ENCODE measurements at regions not wholly inside any gene's neighbourhood (a gene's known extent, or its start where the extent isn't known, plus 50 kb on each side); places are given as distances from the start of the nearest gene placed in this dataset.
"Not testable (repeated sequence)": the region's sequence is repeated elsewhere in the genome, so short reads cannot be mapped to it uniquely, and the experiment has no call there.

DNA sequence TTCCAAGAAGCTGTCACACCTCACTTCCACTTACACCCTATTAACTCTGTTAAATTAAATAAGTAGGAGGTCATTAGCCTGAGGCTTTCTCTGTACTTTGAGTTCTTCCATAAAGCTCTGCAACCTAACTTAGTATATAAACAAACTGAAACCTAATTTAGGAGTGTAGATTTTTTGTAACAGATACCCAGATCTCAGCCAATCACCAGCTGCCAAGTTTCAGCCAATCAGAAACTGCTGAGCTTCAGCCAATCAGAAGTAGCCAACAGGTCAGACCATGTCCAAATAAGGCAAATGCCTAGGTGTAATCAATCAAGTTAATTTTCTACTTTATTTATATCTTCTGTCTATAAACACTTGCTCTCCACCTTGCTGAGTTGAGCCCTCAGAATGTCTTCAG, 142.7 kb upstream of the SULF2 start:
- no peaks in the 10 kb centered on the region for H3K9me3 ChIP-seq
- intact Hi-C loops (cut with DNase I; ENCODE audit: low total_unique reads): no loop called here
- H3K36me3 ChIP-seq: no peaks in the 10 kb centered on the region
- TF ChIP-seq, protein P1, sequence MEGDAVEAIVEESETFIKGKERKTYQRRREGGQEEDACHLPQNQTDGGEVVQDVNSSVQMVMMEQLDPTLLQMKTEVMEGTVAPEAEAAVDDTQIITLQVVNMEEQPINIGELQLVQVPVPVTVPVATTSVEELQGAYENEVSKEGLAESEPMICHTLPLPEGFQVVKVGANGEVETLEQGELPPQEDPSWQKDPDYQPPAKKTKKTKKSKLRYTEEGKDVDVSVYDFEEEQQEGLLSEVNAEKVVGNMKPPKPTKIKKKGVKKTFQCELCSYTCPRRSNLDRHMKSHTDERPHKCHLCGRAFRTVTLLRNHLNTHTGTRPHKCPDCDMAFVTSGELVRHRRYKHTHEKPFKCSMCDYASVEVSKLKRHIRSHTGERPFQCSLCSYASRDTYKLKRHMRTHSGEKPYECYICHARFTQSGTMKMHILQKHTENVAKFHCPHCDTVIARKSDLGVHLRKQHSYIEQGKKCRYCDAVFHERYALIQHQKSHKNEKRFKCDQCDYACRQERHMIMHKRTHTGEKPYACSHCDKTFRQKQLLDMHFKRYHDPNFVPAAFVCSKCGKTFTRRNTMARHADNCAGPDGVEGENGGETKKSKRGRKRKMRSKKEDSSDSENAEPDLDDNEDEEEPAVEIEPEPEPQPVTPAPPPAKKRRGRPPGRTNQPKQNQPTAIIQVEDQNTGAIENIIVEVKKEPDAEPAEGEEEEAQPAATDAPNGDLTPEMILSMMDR (IDR thresholded peaks at IDR 0.05): no peak
- no peak for DNase-seq
- H3K27ac ChIP-seq: no peak overlapping the region
- no peak overlapping the region for H3K4me3 ChIP-seq
- no peaks in the 10 kb centered on the region for H3K4me1 ChIP-seq
- peaks cover 0 to 23% of the 10 kb centered on the region in 2 donors for H3K27me3 ChIP-seq

DNA sequence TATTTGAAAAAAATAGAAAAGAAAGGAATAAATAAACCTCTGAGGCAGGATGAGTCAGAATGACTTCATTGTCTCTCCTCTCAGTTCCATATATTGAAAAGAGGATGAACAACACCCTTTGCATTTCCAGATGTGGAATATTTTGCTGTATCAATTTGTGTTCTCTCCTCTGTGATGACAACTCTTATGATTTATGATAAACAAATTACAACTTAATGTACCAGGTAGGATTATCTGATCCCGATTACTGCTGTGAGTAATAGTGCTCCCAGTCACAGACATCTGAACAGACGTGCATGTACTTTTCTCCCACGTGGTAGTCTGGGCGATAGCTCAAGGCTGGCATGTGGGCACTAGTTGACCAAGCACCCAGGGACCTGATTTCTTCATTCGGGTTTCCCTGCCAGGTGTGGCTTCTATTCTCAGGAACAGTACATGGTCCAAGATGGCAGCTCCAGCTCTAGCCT, 142.1 kb upstream of the SULF2 start:
- intact Hi-C loops (cut with DNase I; ENCODE audit: low total_unique reads): no loop called here
- Histone ChIP-seq H3K4me3 (no peak overlapping the region), H3K27ac (no peak overlapping the region), H3K27me3 (peaks cover 0 to 23% of the 10 kb centered on the region in 2 donors), H3K9me3 (no peaks in the 10 kb centered on the region), H3K36me3 (no peaks in the 10 kb centered on the region), H3K4me1 (peaks cover 0 to under 1% (median 0%) of the 10 kb centered on the region in 4 donors)
- TF ChIP-seq, protein P1 (IDR thresholded peaks at IDR 0.05): no peak
- DNase-seq: no peak

DNA sequence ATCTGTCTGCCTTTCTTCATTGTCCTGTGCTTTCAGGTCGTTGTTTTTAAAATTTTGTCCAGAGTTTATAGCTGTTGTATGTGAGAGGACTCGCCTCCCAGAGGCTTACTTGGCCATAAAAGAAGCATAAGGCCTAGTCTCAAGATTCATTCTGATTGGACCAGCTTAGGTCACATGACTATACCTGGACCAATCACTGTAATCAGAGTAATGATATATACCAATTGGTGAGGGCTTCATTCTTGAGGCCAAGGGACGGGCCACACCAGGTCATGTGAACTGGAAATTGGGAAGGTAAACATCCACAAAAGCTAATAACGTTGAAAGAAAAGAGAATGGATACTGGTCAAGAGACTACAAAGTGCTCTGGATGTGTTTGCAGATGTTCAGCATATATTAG, 141.4 kb upstream of the SULF2 start:
- DNase-seq: no peak
- Histone ChIP-seq H3K4me3 (no peak overlapping the region), H3K4me1 (peaks cover 0 to 7% (median 0%) of the 10 kb centered on the region in 4 donors), H3K27ac (no peak overlapping the region), H3K9me3 (no peaks in the 10 kb centered on the region), H3K27me3 (peaks cover 0 to 19% of the 10 kb centered on the region in 2 donors), H3K36me3 (no peaks in the 10 kb centered on the region)
- TF ChIP-seq, protein P1 (IDR thresholded peaks at IDR 0.05): no peak
- intact Hi-C loops (cut with DNase I; ENCODE audit: low total_unique reads): no loop called here

DNA sequence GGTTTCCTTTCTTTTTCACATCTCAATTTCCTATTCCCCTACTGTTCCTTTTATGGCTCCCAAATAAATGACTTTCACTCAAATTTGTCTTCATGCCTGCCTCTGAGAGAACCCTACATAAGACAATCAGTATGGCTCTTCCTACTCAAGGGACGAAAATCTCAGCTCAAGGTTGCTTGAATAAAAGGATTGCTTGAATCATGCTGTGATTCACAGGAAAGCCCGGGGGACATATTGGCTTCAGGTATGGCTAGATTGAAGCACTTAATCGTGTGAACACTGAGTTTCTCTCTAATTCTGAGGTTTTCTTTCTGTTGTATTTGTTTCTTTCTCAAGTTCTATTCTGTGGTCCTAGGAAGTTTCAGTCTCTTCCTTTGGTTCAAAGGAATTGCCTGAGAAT, 140.3 kb upstream of the SULF2 start:
- Histone ChIP-seq H3K4me3 (no peak overlapping the region), H3K36me3 (no peaks in the 10 kb centered on the region), H3K9me3 (no peaks in the 10 kb centered on the region), H3K27ac (no peak overlapping the region), H3K4me1 (peaks cover 0 to 16% (median 3%) of the 10 kb centered on the region in 4 donors), H3K27me3 (peaks cover 0 to 17% of the 10 kb centered on the region in 2 donors)
- intact Hi-C loops (cut with DNase I; ENCODE audit: low total_unique reads): no loop called here
- DNase-seq: no peak
- TF ChIP-seq, protein P1 (IDR thresholded peaks at IDR 0.05): no peak

DNA sequence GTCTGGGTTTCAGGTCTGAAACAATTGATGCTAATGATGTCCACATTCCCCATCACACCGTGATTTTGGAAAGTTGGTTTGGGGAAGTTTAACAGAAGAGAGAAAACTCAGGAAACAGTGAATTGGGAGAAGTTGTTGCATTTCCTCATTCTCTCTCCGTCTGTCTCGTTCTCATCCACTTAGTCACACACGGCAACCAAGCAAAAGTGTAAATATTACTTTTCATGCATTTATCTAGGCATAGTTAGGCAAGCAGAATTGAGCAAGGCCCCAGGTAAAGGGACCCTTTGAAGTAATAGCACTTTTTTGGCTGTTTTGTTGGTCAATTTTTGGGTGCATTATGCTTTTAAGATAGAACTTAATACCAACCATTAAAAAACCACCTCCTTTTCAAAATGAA, 137.0 kb upstream of the SULF2 start:
- no peak for DNase-seq
- H3K9me3 ChIP-seq: no peaks in the 10 kb centered on the region
- TF ChIP-seq, protein P1 (IDR thresholded peaks at IDR 0.05): no peak

DNA sequence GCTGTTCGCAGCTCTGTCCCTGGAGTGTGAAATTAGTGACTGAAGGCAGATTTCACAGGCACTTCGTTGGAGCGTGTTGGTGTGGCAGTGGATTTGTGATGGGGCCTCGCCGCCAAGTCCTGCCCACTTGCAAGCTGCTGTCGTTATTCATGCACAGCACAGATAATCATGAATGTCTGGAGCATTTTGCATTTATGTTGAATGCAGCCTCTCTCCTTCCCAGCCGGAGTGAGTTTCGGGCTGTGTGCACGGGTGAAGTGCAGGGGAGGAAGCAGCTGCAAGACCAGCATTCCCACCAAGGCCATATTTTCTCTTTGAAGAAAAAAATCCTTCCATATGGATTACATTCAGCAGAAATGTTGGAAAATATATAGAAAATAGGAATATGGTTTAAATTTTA, 136.5 kb upstream of the SULF2 start:
- DNase-seq; H3K4me3 ChIP-seq; H3K9me3 ChIP-seq; H3K36me3 ChIP-seq; intact Hi-C loops (cut with DNase I; ENCODE audit: low total_unique reads); H3K27ac ChIP-seq: not testable (repeated sequence)
- H3K27me3 ChIP-seq: peaks cover 0 to 25% of the 10 kb centered on the region in 2 donors
- peaks cover 0 to 16% (median 3%) of the 10 kb centered on the region in 4 donors for H3K4me1 ChIP-seq

More for the DNA sequence above, 137.0 kb upstream of the SULF2 start:
- Histone ChIP-seq H3K27me3 (peaks cover 0 to 25% of the 10 kb centered on the region in 2 donors), H3K27ac (no peak overlapping the region), H3K4me1 (peaks cover 0 to 16% (median 3%) of the 10 kb centered on the region in 4 donors), H3K4me3 (no peak overlapping the region), H3K36me3 (no peaks in the 10 kb centered on the region)
- intact Hi-C loops (cut with DNase I; ENCODE audit: low total_unique reads): no loop called here
